ENCODE measurements at regions not wholly inside any gene's neighbourhood (a gene's known extent, or its start where the extent isn't known, plus 50 kb on each side); places are given as distances from the start of the nearest gene placed in this dataset.
"Not testable (repeated sequence)": the region's sequence is repeated elsewhere in the genome, so short reads cannot be mapped to it uniquely, and the experiment has no call there.

GRCh38 chr18:10086458-10087210, 172.8 kb downstream of the VAPA start:
- DNase-seq: no peak

GRCh38 chr18:10088734-10089133, 174.9 kb downstream of the VAPA start:
- no peak for DNase-seq

GRCh38 chr18:10089881-10090280, 176.1 kb downstream of the VAPA start:
- no peak for DNase-seq

- DNase-seq: no peak
Observed at GRCh38 chr18:10090668-10091067, 176.9 kb downstream of the VAPA start.

- no peak for DNase-seq
Observed at GRCh38 chr18:10093445-10093844, 179.6 kb downstream of the VAPA start.

GRCh38 chr18:10094154-10094553, 180.3 kb downstream of the VAPA start:
- DNase-seq: no peak

- no peak for DNase-seq
Observed at GRCh38 chr18:10094655-10095054, 180.8 kb downstream of the VAPA start.

GRCh38 chr18:10095356-10095755, 181.5 kb downstream of the VAPA start:
- no peak for DNase-seq

- no peak for DNase-seq
Observed at GRCh38 chr18:10099539-10100140, 185.8 kb downstream of the VAPA start.

- DNase-seq: no peak
Observed at GRCh38 chr18:10100196-10100595, 186.4 kb downstream of the VAPA start.

GRCh38 chr18:10100941-10101701, 187.3 kb downstream of the VAPA start:
- no peak for DNase-seq

- DNase-seq: no peak
Observed at GRCh38 chr18:10101729-10102128, 187.9 kb downstream of the VAPA start.

- not testable (repeated sequence) for DNase-seq
Observed at GRCh38 chr18:10105118-10105517, 191.3 kb downstream of the VAPA start.

- no peak for DNase-seq
Observed at GRCh38 chr18:10111191-10111590, 197.4 kb downstream of the VAPA start.

GRCh38 chr18:10111944-10112343, 198.1 kb downstream of the VAPA start:
- DNase-seq: no peak

GRCh38 chr18:10113121-10114022, 199.6 kb downstream of the VAPA start:
- no peak for DNase-seq

GRCh38 chr18:10114717-10115463, 201.1 kb downstream of the VAPA start:
- DNase-seq: no peak

- no peak for DNase-seq
Observed at GRCh38 chr18:10116574-10116973, 202.8 kb downstream of the VAPA start.

GRCh38 chr18:10119528-10119927, 205.7 kb downstream of the VAPA start:
- DNase-seq: no peak

GRCh38 chr18:10119991-10120390, 206.2 kb downstream of the VAPA start:
- DNase-seq: no peak

GRCh38 chr18:10120622-10121021, 206.8 kb downstream of the VAPA start:
- DNase-seq: no peak

- DNase-seq: no peak
Observed at GRCh38 chr18:10121028-10121427, 207.2 kb downstream of the VAPA start.

Measured in T-helper 1 cell (primary cell).